ENCODE measurements at regions not wholly inside any gene's neighbourhood (a gene's known extent, or its start where the extent isn't known, plus 50 kb on each side); places are given as distances from the start of the nearest gene placed in this dataset.

DNA sequence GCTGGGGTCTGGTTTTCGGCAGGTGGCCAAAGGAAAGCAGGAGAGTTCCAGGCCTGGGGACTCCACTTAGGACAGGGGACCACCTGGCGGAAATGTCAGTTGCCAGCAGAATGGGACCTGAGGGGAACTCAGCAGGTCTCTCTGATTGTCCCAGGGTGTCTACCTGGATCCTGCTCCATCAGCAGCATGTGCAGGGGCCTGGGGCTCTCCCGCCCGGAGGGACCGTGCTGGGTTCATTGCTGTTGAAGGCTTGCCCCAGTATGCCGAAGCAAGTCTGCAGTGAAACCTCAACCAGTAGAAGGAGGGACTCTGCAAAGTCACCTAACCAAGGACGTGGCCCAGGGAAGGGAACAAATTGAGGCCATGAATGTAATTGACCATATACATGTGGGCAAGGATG lies 506.5 kb upstream of the MKI67 start:
- TF ChIP-seq TAF1 (IDR thresholded peaks at IDR 0.05; ENCODE audit: low read depth) (no peak), POLR2AphosphoS5 (IDR thresholded peaks at IDR 0.05) (no peak), EZH2 (IDR thresholded peaks at IDR 0.05; ENCODE audit: borderline replicate concordance, insufficient read depth, low read length, poor library complexity, severe bottlenecking) (no peak)
- TF ChIP-seq, protein P1, sequence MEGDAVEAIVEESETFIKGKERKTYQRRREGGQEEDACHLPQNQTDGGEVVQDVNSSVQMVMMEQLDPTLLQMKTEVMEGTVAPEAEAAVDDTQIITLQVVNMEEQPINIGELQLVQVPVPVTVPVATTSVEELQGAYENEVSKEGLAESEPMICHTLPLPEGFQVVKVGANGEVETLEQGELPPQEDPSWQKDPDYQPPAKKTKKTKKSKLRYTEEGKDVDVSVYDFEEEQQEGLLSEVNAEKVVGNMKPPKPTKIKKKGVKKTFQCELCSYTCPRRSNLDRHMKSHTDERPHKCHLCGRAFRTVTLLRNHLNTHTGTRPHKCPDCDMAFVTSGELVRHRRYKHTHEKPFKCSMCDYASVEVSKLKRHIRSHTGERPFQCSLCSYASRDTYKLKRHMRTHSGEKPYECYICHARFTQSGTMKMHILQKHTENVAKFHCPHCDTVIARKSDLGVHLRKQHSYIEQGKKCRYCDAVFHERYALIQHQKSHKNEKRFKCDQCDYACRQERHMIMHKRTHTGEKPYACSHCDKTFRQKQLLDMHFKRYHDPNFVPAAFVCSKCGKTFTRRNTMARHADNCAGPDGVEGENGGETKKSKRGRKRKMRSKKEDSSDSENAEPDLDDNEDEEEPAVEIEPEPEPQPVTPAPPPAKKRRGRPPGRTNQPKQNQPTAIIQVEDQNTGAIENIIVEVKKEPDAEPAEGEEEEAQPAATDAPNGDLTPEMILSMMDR (IDR thresholded peaks at IDR 0.05; ENCODE audit: poor library complexity, severe bottlenecking): no peak
